Superior temporal gyrus (tissue), 1 donor: ENCODE measurements at regions not wholly inside any gene's neighbourhood (a gene's known extent, or its start where the extent isn't known, plus 50 kb on each side); places are given as distances from the start of the nearest gene placed in this dataset.
A peak's percentile ranks its signal among the peaks of the same experiment; 100 is the strongest.

Source experiments
- DNase-seq: peaks from one replicate; pipeline ENCODE4 v3.0.0-alpha.2; 2016; ENCODE audit errors: extremely low spot score

DNA sequence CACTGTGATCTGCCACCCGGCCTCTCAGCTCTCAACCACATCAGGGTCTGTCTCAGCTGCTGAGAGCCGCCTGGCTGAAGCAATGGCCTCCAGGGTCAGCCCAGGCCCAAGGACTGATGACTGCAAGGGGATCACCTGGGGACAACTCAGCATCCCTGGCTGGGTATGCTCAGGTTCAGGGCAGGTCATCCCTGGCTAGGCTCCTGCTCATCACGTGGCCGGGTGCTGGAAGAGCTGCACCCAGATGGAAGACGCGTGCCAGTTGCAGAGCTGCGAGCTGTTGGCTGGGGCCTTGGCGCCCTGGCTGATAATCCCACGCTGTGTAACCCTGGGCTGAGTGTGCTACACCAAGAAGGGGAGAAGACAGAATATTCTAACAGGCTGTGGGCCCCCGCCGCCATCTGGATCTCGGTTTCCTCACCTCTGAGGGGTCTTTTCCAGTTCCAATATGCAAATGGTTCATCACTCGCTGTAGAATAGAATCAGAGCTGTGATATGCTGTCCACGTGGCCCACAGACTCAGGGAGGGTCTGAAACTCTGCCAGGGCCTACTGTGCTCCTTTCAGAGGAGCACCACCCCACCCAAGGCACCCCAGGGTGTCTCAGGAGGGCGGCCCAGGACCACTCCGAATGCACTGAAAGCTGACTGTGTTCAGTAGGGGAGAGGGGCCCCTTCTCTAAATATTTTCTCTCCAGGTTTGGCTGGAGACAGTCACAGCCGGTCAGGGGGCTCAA is 338.8 kb downstream of the BCOR start:
- no peak for DNase-seq

DNA sequence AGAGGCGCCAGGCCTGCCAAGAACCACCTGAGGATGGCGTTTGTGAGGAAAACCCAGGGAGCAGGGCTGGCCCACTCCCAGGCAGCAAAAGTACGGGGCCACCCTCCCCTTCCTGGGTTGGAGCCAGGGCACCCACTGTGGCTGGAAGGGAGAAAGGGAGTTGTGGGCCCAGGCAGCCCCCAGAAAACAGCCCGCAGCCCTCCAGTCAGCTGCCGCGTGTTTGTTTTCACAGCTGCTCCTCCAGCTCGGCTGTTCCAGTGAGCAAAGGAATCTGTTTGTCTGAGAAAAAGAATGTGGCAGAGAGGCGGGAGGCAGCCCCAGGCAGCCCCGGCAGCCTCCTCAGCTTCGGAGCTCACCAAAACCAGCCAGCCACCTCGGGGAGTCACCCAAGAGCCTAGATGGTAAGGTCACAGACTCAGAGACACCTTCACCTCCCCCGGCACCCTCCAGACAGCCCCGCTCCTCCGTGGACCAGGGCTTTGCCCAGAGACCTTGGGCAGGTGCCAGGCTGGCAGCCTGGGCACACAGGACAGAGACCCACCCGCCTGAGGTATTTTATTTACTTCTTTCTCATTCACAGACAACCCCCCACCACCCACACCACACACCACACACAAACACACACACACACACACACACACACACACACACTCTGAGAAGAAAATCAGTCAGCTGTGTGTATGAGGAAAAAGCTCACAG is 338.1 kb downstream of the BCOR start:
- peak; percentile 18 for DNase-seq

GRCh38 chrX:39760930-39761329 is 336.8 kb downstream of the BCOR start:
- no peak for DNase-seq

DNA sequence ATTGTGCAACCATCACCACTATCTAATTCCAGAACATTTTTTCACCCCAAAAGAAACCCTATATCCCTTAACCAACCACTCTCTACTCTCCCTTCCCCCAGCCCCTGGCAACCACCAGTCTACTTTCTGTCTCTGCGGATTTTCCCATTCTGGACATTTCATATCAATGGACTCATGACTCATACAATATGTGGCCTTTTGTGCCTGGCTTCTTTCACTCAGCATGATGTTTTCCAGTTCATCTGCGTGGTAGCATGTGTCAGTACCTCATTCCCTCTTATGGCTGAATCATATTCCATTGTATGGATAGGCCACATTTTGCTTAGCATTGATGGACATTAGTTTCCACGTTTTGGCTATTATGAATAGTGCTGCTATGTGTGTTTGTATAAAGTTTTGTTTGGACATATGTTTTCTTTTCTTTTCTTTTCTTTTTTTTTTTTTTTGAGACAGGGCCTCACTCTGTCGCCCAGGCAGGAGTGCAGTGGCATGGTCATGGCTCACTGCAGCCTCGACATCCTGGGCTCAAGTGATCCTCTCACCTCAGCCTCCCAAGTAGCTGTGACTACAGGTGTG is 335.4 kb downstream of the BCOR start:
- DNase-seq, result no peak

DNA sequence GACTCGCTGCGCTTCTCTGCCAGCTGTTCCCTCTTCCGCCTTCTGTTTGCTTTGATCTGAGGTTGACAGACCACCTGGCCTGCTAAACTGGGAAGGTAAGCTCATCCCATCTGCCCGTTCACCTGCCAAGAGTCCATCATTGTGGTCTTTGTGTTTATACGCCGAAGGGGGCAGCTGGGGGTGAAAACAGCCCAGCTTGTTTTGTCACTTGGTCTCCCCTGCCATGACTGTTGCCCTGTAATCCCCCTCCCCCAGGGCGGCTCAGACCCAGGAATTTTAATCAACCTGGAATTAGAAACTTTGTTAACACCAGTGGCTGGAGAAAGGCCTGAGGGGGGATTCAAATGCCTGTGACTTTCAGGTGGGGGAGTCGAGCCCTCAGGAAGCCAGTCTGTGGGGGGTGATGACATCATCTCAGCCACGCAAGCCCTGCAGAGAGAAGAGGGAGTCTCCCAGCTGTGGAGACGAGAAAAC is 333.3 kb downstream of the BCOR start:
- DNase-seq, result no peak

- DNase-seq, result no peak
These were observed 332.4 kb downstream of the BCOR start for GRCh38 chrX:39765327-39765726.

GRCh38 chrX:39766085-39766726 is 331.6 kb downstream of the BCOR start:
- no peak for DNase-seq

- no peak for DNase-seq
These were observed 330.9 kb downstream of the BCOR start for GRCh38 chrX:39766855-39767254.

- no peak for DNase-seq
These were observed 330.3 kb downstream of the BCOR start for GRCh38 chrX:39767446-39767845.

GRCh38 chrX:39769748-39770147 is 328.0 kb downstream of the BCOR start:
- DNase-seq, result no peak

DNA sequence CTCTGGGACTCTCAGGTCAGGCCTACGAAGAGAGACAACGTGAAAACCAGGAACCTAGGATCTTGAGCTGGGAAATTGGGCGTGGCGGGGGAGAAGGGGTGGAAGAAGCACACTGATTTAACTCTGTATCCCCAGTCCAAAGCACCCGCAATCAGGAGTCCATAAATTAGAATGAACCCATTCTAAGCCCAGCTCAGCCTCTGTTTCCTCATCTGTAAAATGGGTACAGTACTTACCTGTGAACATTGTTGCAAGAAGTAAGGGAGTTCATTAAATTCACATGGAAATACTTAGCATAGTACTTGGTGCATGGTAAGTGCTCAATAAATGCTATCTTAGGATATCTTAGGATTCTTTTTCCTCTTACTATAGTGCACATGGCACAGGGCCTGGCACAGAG is 326.7 kb downstream of the BCOR start:
- no peak for DNase-seq

DNA sequence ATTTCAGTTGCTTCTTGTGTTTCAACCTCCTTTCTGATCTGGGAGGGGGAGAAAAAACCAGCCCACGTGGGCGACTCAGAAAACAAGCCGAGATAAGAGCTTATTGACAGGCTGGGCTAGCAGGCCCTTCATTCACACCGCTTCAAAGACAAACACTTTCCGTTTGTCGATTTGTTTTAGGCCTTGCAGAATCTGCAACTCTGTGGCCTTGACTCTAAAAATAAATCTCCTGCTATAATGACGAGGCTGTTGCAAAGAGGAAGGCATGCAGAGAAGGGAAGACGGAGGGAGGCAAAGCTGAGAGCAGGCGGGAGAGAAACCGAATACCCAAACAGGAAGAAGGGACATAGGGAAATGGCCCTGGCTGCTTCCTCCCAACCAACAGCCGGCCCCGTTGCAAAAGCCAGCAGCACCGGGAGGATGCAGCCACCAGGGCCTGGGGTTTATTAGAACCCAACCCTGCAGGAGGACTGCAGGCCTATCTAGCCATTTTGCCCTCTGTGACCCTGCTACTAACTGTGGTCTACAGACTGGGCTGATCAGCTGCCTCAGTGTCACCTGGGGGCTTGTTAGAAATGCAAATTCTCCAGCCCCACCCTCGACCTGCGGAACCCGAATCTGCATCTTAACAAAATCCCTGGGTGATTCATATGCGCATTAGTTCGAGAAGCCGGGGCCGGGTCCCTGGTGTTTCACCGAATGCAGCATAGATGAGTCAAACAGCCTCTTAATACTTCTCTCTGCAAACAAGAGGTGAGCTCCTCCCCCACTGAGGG is 325.5 kb downstream of the BCOR start:
- DNase-seq, result no peak

GRCh38 chrX:39773150-39773549 is 324.6 kb downstream of the BCOR start:
- DNase-seq, result no peak

DNA sequence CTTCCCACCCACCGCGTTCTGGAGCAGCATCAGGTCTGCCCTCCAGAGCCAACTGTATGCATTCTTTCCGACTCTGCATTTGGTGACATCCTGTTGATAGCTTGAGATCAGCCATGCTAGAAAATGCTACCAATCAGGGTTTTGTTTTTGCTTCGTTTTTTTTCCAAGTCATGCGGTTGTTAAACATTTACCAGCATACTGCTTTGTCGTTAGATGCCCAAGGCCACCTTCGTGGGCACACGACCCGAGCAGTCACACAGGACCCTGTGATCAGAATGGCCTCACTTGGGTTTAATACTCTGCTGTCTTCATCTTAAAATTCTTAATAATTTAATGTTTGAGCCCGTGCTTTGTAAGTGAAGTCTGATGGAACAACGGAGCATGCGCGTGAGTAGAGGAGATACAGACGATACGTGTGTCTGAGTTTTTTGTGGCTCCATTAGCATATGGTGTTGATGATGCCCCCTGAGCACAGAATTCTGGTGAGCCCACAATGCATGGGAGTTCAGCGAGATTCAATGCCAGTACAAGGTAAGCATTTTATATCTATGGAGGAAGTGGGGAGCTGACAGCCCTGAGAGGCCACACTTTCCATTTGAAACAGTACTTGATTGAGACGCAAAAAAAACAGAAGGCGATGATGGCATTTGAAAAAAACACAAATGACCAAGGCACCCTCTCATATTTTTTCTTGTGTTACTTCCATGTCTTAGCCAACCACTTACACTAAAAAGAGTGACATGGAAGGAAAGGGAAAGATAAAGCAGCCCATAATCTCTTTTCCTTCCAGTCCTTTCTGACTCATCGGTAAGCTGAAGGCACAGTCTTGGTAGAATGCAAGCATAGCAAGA is 323.6 kb downstream of the BCOR start:
- no peak for DNase-seq

GRCh38 chrX:39774774-39775328 is 322.9 kb downstream of the BCOR start:
- no peak for DNase-seq

DNA sequence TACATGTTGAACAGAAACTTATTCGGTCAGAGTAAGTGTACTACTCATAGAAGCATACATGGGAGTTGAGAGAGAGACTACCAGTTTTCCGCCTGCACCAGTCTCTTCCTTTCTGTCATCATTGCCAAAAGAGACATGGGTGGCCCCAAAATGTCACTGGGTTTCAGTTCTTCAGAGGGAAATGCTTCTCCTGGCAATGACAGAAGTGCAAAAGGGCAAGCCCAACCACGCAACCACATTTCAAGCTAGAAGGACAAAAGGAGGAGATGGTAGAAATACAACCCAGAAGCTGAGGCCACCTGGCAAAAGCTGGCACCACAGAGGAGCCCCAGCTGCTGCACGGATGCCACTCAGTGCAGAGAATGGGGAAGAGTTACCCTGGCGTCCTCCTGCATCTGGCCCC is 320.1 kb downstream of the BCOR start:
- DNase-seq, result no peak

DNA sequence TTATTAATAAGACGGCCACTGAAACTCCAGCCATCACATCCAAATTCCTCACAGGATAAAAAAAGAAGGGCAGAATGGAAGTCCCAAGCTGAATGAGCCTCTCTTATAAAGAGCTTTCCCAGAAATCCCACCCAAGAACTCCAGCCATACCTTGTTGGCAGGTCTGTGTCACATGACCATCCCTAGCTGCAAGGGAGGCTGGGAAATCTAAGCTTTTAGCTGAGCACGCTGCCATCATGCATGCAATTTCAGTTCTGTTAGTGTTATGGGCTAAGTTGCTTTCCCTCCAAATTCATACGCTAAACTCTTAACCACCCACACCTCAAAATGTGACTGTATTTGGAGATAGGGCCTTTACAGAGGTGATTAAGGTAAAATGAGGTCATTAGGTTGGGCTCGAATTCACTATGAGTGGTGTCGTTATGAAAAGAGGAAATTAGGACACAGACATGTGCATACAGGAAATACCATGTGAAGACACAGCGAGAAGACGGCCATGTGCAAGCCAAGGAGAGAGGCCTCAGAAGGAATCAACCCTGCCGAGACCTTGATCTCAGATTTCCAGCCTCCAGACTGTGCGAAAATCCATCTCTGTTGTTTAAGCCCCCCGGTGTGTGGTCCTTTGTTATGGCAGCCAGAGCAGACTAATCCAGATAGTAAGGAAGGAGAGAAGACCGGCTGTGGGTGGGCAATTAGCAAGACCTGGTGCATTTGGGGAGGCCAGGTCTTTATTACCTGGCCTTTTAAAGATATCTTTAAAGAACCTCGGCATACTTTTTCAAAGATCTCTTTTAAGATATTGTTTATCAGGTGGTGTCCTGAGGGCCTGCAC is 317.6 kb downstream of the BCOR start:
- no peak for DNase-seq

DNA sequence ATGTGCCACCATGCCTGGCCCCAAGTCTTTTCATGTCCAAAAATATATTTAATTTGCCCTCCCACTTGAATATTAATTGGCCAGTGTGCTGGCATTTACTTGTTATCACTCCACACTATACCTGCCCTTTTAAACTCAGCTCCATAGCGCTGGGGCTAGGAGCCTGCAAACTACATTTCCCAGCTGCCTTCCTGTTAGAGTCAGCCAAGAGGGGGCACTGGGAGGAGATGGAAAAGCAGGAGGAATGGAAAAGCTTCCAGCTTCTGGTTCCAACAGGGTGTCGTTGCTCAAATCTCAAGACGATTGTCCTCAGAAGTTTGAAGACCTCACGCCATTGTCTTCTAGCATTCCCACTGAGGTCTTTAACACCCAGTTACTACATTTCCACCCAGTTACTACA is 315.5 kb downstream of the BCOR start:
- no peak for DNase-seq

- no peak for DNase-seq
These were observed 309.8 kb downstream of the BCOR start for GRCh38 chrX:39787999-39788398.

DNA sequence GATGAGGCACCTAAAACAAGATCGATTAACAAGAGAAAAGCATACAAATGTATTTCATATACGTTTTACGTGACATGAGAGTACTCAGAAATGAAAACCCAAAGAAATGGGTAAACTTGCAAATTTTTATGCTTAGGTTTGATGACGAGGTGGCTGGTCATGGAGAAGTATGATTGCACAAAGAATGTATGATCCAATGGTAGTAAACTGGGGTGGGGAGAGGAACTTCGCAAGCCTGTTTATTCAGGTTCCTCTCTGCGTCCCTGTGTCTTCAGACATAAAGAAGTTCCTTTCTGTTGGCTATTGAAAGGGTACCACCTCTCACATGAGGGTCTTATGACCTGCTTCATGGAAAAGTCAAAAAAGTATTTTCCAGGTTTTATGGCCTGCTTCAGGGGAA is 309.2 kb downstream of the BCOR start:
- DNase-seq, result no peak
